ENCODE measurements at regions not wholly inside any gene's neighbourhood (a gene's known extent, or its start where the extent isn't known, plus 50 kb on each side); places are given as distances from the start of the nearest gene placed in this dataset.

DNA sequence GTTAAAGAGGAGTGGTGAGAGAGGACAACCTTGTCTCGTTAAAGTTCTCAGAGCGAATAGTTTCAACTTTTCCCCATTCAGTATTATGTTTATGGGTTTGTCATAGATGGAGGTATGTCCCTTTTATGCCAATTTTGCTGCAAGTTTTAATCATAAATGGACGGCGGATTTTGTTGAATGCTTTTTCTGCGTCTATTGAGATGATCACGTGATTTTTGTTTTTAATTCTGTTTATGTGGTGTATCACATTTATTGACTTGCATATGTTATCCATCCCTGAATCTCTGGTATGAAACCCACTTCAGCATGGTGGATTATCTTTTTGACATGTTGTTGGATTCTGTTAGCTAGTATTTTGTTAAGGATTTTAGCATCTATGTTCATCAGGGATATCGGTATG, 1123.8 kb upstream of the KLHL29 start:
- TF ChIP-seq ZNF274 (IDR thresholded peaks at IDR 0.05; ENCODE audit: low read depth, low read length) = no peak
- no peak for TF ChIP-seq SUZ12 (IDR thresholded peaks at IDR 0.05; ENCODE audit: extremely low read depth, insufficient read depth, insufficient read length)
- no peak for TF ChIP-seq YY1 (IDR thresholded peaks at IDR 0.05; ENCODE audit: insufficient read depth, insufficient read length)
